ENCODE measurements at regions not wholly inside any gene's neighbourhood (a gene's known extent, or its start where the extent isn't known, plus 50 kb on each side); places are given as distances from the start of the nearest gene placed in this dataset.

DNA sequence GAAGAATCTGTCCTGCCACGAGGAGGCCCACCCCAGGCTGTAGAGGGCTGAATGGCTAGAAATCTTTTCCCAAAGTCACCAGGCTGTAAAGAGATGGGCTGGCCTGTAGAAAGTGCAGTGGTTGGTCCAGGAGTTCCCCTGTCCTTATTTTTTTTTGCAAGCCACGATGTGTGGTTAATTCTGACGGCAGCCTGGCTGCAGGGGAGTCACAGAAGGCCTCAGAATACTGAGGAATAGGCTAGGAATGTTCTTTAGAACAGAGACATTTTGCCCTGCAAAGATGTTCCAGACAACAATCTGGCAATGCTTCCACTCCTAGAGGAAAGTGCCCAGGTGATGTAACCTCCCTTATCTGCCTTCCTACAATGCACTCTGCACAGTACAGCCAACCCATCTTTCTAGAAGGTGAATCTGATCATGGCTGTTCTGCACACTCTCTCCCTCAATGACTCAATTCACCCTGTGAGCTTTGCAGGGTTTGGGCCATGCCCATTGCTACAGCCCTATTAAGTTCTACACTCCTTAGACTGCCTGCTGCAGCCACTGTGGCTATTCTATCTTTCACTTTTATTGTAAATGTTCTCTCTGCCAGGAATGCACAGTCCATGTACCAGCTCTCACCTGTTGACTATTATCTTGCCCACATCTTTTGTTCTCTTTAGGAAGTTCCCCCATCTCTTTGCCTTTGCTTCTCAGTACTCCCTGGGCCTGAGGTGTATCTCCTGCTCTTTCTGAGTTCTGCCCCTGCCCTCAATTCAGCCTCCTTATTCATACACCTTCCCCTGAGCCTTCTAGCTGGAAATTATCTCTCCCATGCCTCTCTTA is 377.8 kb upstream of the CLINT1 start:
- ChIA-PET CTCF (ENCODE audit: unreplicated experiment) (no interaction called here), POLR2A (interaction anchor here (0.5 kb wide), 1 partner anchor 10 kb away, joined by 5 read pairs; no protein-coding TSS in a partner anchor)
- peaks cover 3% of the 10 kb centered on the region; the same call in 1 of the 2 replicates for H3K9me3 ChIP-seq (ENCODE audit: low read length)

GRCh38 chr5:158235159-158235547 is 376.2 kb upstream of the CLINT1 start:
- DNase-seq (ENCODE audit: low spot score) = no peak
- Histone ChIP-seq H3K4me1 (ENCODE audit: insufficient read depth, low read length, poor library complexity, severe bottlenecking) (peaks cover 24% of the 10 kb centered on the region), H3K79me2 (ENCODE audit: insufficient read depth, low read depth, low read length) (no peaks in the 10 kb centered on the region), H3K9me2 (ENCODE audit: insufficient read depth, low read length) (no peaks in the 10 kb centered on the region), H3K4me2 (ENCODE audit: low read length) (peak overlapping the region; percentile 19), H3K4me3 (ENCODE audit: low read depth, low read length, poor library complexity, severe bottlenecking) (no peak overlapping the region), H4K20me1 (ENCODE audit: insufficient read depth, low read length) (no peaks in the 10 kb centered on the region), H3K9me3 (ENCODE audit: low read length) (peaks cover 5% of the 10 kb centered on the region; the same call in 1 of the 2 replicates), H3K36me3 (ENCODE audit: insufficient read depth, low read length) (no peaks in the 10 kb centered on the region), H3K27ac (ENCODE audit: low read depth, low read length, poor library complexity, severe bottlenecking) (no peak overlapping the region), H2AFZ (ENCODE audit: low read length) (no peak overlapping the region)
- BruUV-seq (replicated peaks) = no TSS peak
- ChIA-PET CTCF (ENCODE audit: unreplicated experiment) (interaction anchor here (0.6 kb wide), 2 partner anchors 18 to 47 kb away, joined by 3 read pairs; no protein-coding TSS in a partner anchor), POLR2A (interaction anchor here (1.2 kb wide), 1 partner anchor 16 kb away, joined by 4 read pairs; no protein-coding TSS in a partner anchor)
- no peak for TF ChIP-seq EZH2phosphoT487 (IDR thresholded peaks at IDR 0.05; ENCODE audit: borderline replicate concordance, low read depth, low read length)
- TF ChIP-seq, protein P1, sequence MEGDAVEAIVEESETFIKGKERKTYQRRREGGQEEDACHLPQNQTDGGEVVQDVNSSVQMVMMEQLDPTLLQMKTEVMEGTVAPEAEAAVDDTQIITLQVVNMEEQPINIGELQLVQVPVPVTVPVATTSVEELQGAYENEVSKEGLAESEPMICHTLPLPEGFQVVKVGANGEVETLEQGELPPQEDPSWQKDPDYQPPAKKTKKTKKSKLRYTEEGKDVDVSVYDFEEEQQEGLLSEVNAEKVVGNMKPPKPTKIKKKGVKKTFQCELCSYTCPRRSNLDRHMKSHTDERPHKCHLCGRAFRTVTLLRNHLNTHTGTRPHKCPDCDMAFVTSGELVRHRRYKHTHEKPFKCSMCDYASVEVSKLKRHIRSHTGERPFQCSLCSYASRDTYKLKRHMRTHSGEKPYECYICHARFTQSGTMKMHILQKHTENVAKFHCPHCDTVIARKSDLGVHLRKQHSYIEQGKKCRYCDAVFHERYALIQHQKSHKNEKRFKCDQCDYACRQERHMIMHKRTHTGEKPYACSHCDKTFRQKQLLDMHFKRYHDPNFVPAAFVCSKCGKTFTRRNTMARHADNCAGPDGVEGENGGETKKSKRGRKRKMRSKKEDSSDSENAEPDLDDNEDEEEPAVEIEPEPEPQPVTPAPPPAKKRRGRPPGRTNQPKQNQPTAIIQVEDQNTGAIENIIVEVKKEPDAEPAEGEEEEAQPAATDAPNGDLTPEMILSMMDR (conservative IDR thresholded peaks at IDR 0.05; ENCODE audit: low read length) = no peak
- intact Hi-C loops (cut with micrococcal nuclease; ENCODE audit: unreplicated experiment) = loop anchor here (2.0 kb wide), 1 partner anchor 40 kb away; no protein-coding TSS in a partner anchor

More for the DNA sequence above, 377.8 kb upstream of the CLINT1 start:
- TF ChIP-seq, protein P1 (conservative IDR thresholded peaks at IDR 0.05; ENCODE audit: low read length) = no peak
- TF ChIP-seq EZH2phosphoT487 (IDR thresholded peaks at IDR 0.05; ENCODE audit: borderline replicate concordance, low read depth, low read length) = no peak
- no TSS peak for BruUV-seq (replicated peaks)
- no peak for DNase-seq (ENCODE audit: low spot score)
- Histone ChIP-seq H2AFZ (ENCODE audit: low read length) (no peak overlapping the region), H3K79me2 (ENCODE audit: insufficient read depth, low read depth, low read length) (no peaks in the 10 kb centered on the region), H3K4me1 (ENCODE audit: insufficient read depth, low read length, poor library complexity, severe bottlenecking) (peaks cover 24% of the 10 kb centered on the region), H4K20me1 (ENCODE audit: insufficient read depth, low read length) (no peaks in the 10 kb centered on the region), H3K36me3 (ENCODE audit: insufficient read depth, low read length) (no peaks in the 10 kb centered on the region), H3K4me2 (ENCODE audit: low read length) (no peak overlapping the region), H3K9me2 (ENCODE audit: insufficient read depth, low read length) (no peaks in the 10 kb centered on the region), H3K27ac (ENCODE audit: low read depth, low read length, poor library complexity, severe bottlenecking) (no peak overlapping the region), H3K4me3 (ENCODE audit: low read depth, low read length, poor library complexity, severe bottlenecking) (no peak overlapping the region)
- intact Hi-C loops (cut with micrococcal nuclease; ENCODE audit: unreplicated experiment) = no loop called here
